M059J (cell line): ENCODE measurements at regions not wholly inside any gene's neighbourhood (a gene's known extent, or its start where the extent isn't known, plus 50 kb on each side); places are given as distances from the start of the nearest gene placed in this dataset.
A peak's percentile ranks its signal among the peaks of the same experiment; 100 is the strongest.

Experiments used
- DNase-seq: peaks from one replicate; pipeline ENCODE4 v3.0.0-alpha.2; 2012; ENCODE audit warnings: low read depth

DNA sequence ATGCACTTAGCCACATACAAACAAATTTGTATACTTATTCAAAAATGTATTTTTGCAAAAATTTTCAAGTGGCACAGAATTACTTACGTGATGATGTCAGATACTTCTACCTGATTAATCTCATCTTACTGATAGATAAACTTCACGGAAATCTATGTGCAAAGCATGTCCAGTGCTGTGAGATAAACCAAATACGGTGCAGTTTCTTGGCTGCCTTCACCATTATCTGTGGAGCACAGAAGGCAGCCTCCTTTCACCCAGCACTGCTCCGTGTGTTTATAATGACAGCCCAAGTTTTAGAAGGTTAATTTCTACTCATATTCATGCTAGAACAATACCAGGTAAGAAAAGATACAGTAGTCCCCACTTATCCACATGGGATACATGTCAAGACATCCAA, 59.0 kb upstream of the PDE10A start:
- DNase-seq: no peak

- DNase-seq: no peak
These were observed 58.3 kb upstream of the PDE10A start for GRCh38 chr6:165721356-165721755.

- no peak for DNase-seq
These were observed 55.5 kb upstream of the PDE10A start for GRCh38 chr6:165718491-165718891.

GRCh38 chr6:165717732-165718465, 54.9 kb upstream of the PDE10A start:
- peak; percentile 50 for DNase-seq

DNA sequence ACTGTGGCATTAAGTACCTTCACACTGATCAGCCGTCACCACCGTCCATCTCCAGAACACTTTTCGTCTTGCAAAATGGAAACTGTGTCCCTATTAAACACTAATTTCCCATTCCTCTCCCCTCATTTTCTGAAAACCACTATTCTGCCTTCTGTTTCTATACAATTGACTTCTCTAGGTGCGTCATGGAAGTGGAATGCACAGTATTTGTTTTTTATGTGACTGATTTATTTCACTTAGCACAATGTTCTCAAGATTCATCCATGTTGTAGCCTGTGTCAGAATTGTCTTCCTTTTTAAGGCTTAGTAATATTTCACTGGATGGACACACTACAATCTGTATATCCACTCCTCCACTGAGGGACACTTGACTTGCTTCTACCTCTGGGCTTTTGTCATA, 53.8 kb upstream of the PDE10A start:
- peak; percentile 25 for DNase-seq

DNA sequence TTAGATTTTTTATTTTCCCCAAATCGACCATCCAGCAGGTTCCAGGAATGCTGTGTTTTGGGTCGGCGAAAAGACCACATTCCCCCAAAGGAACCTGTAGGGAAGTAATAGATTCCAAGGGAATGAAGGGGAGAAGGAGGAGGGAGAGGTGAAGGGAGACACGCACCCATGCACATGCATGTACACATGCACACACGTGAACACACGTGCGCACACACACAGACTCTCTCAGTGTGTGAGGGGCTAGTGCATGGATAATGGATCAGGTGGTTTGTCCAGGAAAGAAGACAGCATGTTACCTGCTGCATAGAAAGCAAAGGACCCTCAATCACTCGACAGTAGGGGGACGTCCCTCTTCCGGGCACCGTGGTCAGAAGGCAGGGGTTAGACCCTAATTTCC, 52.4 kb upstream of the PDE10A start:
- no peak for DNase-seq

DNA sequence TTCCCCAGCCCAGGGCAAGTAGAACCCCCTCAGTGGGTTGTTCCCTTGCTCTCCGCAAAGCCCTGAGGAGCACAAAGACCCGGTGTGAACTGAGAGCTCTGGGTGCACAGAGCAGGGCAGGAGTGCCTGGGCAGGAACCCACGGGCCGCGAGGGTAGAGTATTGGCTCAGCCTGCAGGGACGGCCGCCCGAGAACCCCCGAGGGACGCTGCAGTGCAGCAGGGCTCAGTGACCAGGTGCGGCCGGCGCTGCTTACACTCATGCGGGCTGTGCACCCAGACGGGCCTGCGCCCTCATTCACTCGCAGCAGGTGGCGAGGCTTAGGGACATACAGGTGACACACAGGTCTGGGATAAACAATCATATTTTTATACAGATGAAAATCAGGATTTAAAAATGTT, 51.9 kb upstream of the PDE10A start:
- DNase-seq: no peak

DNA sequence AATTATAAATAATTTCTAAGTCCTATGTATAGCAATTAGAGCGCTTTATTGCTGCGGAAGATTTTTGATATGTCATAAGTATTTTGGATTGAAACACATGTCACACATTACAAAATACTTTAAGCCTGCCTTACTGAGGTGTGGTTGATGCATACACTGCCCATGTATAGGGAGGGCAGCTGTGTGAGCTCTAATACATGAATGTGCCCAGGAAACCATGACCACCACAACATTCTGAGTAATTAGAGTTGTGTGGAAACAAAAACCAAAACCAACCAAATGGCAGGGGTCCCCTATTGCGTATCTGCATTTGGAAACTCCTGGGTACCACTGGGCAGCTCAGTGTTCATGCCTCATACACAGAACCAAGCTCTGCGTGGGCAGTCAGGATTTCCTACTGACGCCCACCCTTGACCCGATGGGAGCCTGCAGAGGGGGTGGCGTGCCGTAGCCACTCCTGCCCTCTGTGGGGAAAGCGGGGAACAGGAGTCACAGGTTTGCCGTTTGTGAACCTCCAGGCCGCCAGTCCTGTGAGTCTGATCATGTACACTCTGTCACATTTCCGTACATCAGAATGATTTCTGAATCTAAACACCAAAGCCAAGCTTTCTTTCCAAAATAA, 50.9 kb upstream of the PDE10A start:
- DNase-seq: no peak
